Heart right ventricle (tissue), 16 donors: ENCODE measurements at regions not wholly inside any gene's neighbourhood (a gene's known extent, or its start where the extent isn't known, plus 50 kb on each side); places are given as distances from the start of the nearest gene placed in this dataset.
A peak's percentile ranks its signal among the peaks of the same experiment; 100 is the strongest.

Source experiments
- ATAC-seq, 8 donors: fragments of 200-7000 bp; cut with Tn5 transposase; one replicate each; pipeline ENCODE4 v1.9.1; 2020; ENCODE audit warnings: mild to moderate bottlenecking in 8 of 8, moderate library complexity in 8 of 8, moderate number of reproducible peaks in 1 of 8
- DNase-seq, 2 donors: peaks; one replicate each; pipeline ENCODE4 v3.0.0-alpha.2; 2020
- H3K27ac ChIP-seq, 10 donors: fragments of 200-600 bp; sonication (generic) in 2 of 10; one replicate each; pipeline versions ENCODE4 v1.5.0 to v1.8.0; 2020 to 2022; ENCODE audit warnings: mild to moderate bottlenecking in 3 of 10
- H3K27me3 ChIP-seq, 7 donors: fragments of 200-600 bp; one replicate each; pipeline ENCODE4 v1.8.0; 2021 to 2022; ENCODE audit warnings: mild to moderate bottlenecking in 2 of 7
- H3K36me3 ChIP-seq, 9 donors: fragments of 200-600 bp; sonication (generic) in 1 of 9; one replicate each; pipeline versions ENCODE4 v1.5.0 to v1.8.0; 2020 to 2022; ENCODE audit warnings: mild to moderate bottlenecking in 2 of 9
- H3K4me1 ChIP-seq, 9 donors: fragments of 200-600 bp; sonication (generic) in 1 of 9; one replicate each; pipeline versions ENCODE4 v1.5.0 to v1.8.0; 2020 to 2022; ENCODE audit warnings: mild to moderate bottlenecking in 4 of 9
- H3K4me3 ChIP-seq, 10 donors: fragments of 200-600 bp; sonication (generic) in 2 of 10; one replicate each; pipeline versions ENCODE4 v1.5.0 to v1.8.0; 2020 to 2022; ENCODE audit warnings: mild to moderate bottlenecking in 7 of 10, moderate library complexity in 2 of 10
- H3K9me3 ChIP-seq, 11 donors: fragments of 200-600 bp in 10 of 11; sonication (generic) in 2 of 11; one replicate each; pipeline versions ENCODE4 v1.5.0 to v1.8.0; 2013 to 2022; ENCODE audit warnings: mild to moderate bottlenecking in 2 of 11, control low read depth in 1 of 11, moderate library complexity in 1 of 11
- WGBS, 2 donors: extraction: QIAGEN DNeasy Blood & Tissue Kit; methylation state at CpG; one replicate each; pipeline ENCODE4 v1.1.7; 2013; ENCODE audit warnings: inconsistent platforms in 1 of 2; 5-methylcytosine and 5-hydroxymethylcytosine counted together
- intact Hi-C, 10 donors: fragments of 100-400 bp; cut with DNase I; formaldehyde crosslinking; loops; one replicate each; pipeline versions ENCODE4 v1.11.1 to v1.14.2; 2022
- TF ChIP-seq, protein P1 (sequence below), 9 donors: fragments of 200-600 bp; sonication (generic) in 2 of 9; IDR thresholded peaks; one replicate each; pipeline versions ENCODE4 v1.5.0 to v1.8.0; 2021 to 2022; ENCODE audit warnings: antibody characterized with exemption in 9 of 9, mild to moderate bottlenecking in 5 of 9, moderate library complexity in 1 of 9
- donor health status: Arrhythmogenic right ventricular cardiomyopathy.
- donor health status: ischemic (EF 13 %, LVEDD 7.1; RV severe dilation, severe dysfunction).
- donor health status: healthy with polysubstance abuse.
- donor health status: DM: no; HTN: yes; CAD: no.
- donor health status: DM: no; HTN: no; CAD: no.
- donor health status: ischemic (EF 25% LVEDD 6.9; RV normal size, moderate dysfunction).
- donor health status: ischemic (EF 25% LVEDD 5.7; RV mildly dilated, moderate dysfunction).
- donor health status: healthy.
- donor health status: DM: yes; HTN: yes; CAD: no.
- donor health status: Ischemic cardiomyopathy.
- donor health status: ischemic (EF 35%, LVEDD 5.7; RV mildly dilated, moderate dysfunction).
- donor health status: nonischemic (EF 11% LVEDD 7.7; RV severe dilation, severe dysfunction).
- donor health status: DM: yes; HTN: yes; CAD: no.
- donor health status: PGD.
- donor health status: ischemic (EF 29% LVEDD 5.4; RV normal size, mild dysfunction).
- donor health status: nonischemic (EF 23%, LVEDD 6.1; RV moderate dilation, normal function).

DNA sequence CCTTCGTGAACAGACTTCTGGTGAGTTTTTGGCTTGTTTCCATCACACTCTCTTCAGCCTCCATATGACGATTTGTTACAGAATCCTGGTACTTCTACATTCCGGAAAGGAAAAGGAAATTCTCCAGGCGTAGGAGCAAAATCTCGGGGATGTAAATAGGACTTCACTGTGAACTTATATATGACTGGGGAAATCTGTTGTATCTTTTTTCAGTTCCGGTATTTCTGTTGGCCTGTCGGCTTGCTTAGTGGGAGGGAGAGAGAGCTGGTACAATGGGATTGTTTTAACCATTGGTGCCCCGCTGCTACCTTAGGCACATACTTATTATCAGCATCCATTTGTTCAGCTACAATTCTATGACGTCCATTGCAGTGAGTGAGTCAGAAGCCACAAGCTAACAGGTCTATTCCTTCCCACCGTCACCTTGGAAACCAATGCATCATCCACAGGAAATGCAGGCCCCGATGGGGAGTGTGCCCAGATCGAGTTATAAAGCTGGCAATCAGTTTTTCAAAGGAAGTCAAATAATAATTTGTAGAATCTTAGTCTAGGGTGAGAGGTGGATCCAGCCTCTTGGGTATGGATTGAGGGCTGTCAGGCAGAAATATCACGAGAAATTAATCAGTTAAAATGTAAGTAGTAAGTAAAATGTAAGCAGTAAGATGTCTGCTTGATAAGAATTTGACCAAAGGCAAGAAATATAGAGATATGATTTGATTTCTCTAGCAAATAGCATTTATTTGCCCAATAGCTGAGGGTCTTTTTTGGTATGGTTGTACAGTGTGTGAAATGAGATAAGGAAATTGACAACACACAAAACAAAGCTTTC, 92.0 kb upstream of the MKLN1 start:
- TF ChIP-seq, protein P1, sequence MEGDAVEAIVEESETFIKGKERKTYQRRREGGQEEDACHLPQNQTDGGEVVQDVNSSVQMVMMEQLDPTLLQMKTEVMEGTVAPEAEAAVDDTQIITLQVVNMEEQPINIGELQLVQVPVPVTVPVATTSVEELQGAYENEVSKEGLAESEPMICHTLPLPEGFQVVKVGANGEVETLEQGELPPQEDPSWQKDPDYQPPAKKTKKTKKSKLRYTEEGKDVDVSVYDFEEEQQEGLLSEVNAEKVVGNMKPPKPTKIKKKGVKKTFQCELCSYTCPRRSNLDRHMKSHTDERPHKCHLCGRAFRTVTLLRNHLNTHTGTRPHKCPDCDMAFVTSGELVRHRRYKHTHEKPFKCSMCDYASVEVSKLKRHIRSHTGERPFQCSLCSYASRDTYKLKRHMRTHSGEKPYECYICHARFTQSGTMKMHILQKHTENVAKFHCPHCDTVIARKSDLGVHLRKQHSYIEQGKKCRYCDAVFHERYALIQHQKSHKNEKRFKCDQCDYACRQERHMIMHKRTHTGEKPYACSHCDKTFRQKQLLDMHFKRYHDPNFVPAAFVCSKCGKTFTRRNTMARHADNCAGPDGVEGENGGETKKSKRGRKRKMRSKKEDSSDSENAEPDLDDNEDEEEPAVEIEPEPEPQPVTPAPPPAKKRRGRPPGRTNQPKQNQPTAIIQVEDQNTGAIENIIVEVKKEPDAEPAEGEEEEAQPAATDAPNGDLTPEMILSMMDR (IDR thresholded peaks at IDR 0.05) = no peak
- 38 to 44% methylated on average over 13 of the region's 13 CpGs for WGBS, 2 donors
- peaks cover 8 to 54% (median 18%) of the 10 kb centered on the region in 9 donors for H3K4me1 ChIP-seq
- peak overlapping the region in 6 of 10 donors; percentile 28 to 79 (median 58) for H3K27ac ChIP-seq
- ATAC-seq (peak in 7 of 8 donors; percentile 28 to 81 (median 65)), DNase-seq (peak in 1 of 2 donors; percentile 59)
- H3K36me3 ChIP-seq = no peaks in the 10 kb centered on the region
- H3K9me3 ChIP-seq = peaks cover 0 to 8% (median 0%) of the 10 kb centered on the region in 11 donors
- H3K4me3 ChIP-seq = peak overlapping the region in 1 of 10 donors; percentile 0
- intact Hi-C loops = loop anchor here in 2 of 10 donors (5.0 to 10.0 kb wide), 2 partner anchors 37 to 121 kb away; no protein-coding TSS in a partner anchor
- no peaks in the 10 kb centered on the region for H3K27me3 ChIP-seq

DNA sequence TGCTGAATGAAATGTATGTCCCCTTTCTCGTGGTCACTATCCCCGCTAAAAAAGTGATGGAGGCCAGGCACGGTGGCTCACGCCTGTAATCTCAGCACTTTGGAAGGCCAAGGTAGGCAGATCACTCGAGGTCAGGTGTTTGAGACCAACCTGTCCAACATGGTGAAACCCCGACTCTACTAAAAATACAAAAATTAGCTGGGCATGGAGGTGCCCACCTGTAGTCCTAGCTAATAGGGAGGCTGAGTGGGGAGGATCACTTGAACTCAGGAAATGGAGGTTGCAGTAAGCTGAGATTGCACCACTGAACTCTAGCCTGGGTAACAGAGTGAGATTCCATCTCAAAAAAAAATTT, 91.4 kb upstream of the MKLN1 start:
- Histone ChIP-seq H3K4me3 (no peak overlapping the region), H3K4me1 (peaks cover 8 to 49% (median 18%) of the 10 kb centered on the region in 9 donors), H3K27me3 (no peaks in the 10 kb centered on the region), H3K27ac (peak overlapping the region in 2 of 10 donors; percentile 66 to 79), H3K36me3 (no peaks in the 10 kb centered on the region), H3K9me3 (peaks cover 0 to 8% (median 0%) of the 10 kb centered on the region in 11 donors)
- 88 to 92% methylated on average over 6 of the region's 6 CpGs for WGBS, 2 donors
- no peak for ATAC-seq
- no peak for DNase-seq
- TF ChIP-seq, protein P1 (IDR thresholded peaks at IDR 0.05) = no peak
- intact Hi-C loops = loop anchor here in 2 of 10 donors (5.0 to 10.0 kb wide), 2 partner anchors 36 to 121 kb away; no protein-coding TSS in a partner anchor

DNA sequence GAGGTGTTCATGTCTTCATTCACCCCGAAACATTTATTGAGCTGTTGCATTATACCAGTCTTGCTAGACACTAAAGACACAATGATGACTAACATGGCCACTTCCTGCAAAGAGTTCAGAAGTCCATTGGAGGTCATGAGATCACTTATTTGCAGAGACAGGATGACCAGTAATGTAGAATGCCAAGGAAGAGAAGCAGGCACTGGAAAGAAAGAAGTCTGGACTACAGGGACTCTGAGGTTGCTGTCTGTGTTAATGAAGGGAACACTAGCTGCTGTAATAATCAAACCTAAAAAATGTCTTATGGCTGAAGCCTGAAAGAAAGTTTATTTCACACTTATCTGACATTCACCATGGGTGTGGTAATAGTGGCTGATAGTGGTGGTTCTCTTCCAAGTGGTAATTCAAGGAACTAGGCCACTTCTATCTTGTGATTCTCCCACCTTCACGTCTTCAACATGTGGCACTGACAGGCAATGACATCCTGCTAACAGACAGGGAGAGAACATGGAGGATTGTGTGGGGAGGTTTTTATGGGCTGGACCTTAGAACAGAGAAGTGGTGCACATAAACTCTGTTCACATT, 89.2 kb upstream of the MKLN1 start:
- intact Hi-C loops = loop anchor here in 2 of 10 donors (5.0 to 10.0 kb wide), 2 partner anchors 34 to 124 kb away; no protein-coding TSS in a partner anchor
- DNase-seq (no peak), ATAC-seq (peak in 1 of 8 donors; percentile 58)

DNA sequence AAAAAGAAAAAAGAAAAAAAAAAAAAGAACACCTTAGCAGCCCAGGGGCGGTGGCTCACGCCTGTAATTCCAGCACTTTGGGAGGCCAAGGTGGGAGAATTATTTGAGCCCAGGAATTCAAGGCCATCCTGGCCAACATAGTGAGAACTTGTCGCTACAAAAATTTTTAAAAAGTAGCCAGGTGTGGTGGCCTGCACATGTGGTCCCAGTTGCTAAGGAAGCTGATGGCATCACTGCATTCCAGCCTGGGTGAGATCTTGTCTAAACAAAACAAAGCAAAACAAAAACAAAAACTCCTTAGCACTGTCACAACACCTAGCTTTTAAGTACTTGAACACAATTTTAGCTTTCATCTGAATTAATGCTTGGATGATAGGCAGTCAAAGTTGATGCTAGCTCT, 86.3 kb upstream of the MKLN1 start:
- no peaks in the 10 kb centered on the region for H3K36me3 ChIP-seq
- H3K27me3 ChIP-seq = no peaks in the 10 kb centered on the region
- DNase-seq = no peak
- H3K4me3 ChIP-seq = no peak overlapping the region
- TF ChIP-seq, protein P1 (IDR thresholded peaks at IDR 0.05) = no peak
- peaks cover 0 to 8% (median 0%) of the 10 kb centered on the region in 11 donors for H3K9me3 ChIP-seq
- ATAC-seq = no peak
- intact Hi-C loops = loop anchor here in 1 of 10 donors (10.0 kb wide), 1 partner anchor 127 kb away; no protein-coding TSS in a partner anchor
- peaks cover 0 to 17% (median 0%) of the 10 kb centered on the region in 9 donors for H3K4me1 ChIP-seq
- WGBS, 2 donors = 96 to 97% methylated on average over 3 of the region's 3 CpGs
- H3K27ac ChIP-seq = no peak overlapping the region

More for the DNA sequence above, 89.2 kb upstream of the MKLN1 start:
- Histone ChIP-seq H3K36me3 (no peaks in the 10 kb centered on the region), H3K9me3 (peaks cover 0 to 8% (median 0%) of the 10 kb centered on the region in 11 donors), H3K27ac (peak overlapping the region in 1 of 10 donors; percentile 64), H3K4me1 (peaks cover 8 to 37% (median 18%) of the 10 kb centered on the region in 9 donors), H3K4me3 (no peak overlapping the region), H3K27me3 (no peaks in the 10 kb centered on the region)
- TF ChIP-seq, protein P1 (IDR thresholded peaks at IDR 0.05) = no peak
- 87 to 88% methylated on average over 2 of the region's 2 CpGs for WGBS, 2 donors
